GM12875 (cell line): ENCODE measurements at regions not wholly inside any gene's neighbourhood (a gene's known extent, or its start where the extent isn't known, plus 50 kb on each side); places are given as distances from the start of the nearest gene placed in this dataset.

ENCODE experiments used
- H3K4me3 ChIP-seq: one replicate; pipeline ENCODE4 v1.5.1; 2011; ENCODE audit warnings: low read depth, low read length, control low read depth
- CTCF ChIP-seq: IDR thresholded peaks from 2 replicates; pipeline ENCODE4 v1.5.1; 2011; ENCODE audit warnings: low read depth, mild to moderate bottlenecking, control low read depth, inconsistent platforms, low read length, moderate library complexity, borderline replicate concordance; ENCODE audit not compliant: insufficient read depth

GRCh38 chr14:71301611-71302010, 394.4 kb downstream of the PCNX1 start:
- no peak for TF ChIP-seq CTCF
- H3K4me3 ChIP-seq, result no peak overlapping the region

- no peak for TF ChIP-seq CTCF
- H3K4me3 ChIP-seq, result no peak overlapping the region
Observed at GRCh38 chr14:71304690-71305089, 397.4 kb downstream of the PCNX1 start.

- no peak for TF ChIP-seq CTCF
Observed at GRCh38 chr14:71308671-71309070, 401.4 kb downstream of the PCNX1 start.

GRCh38 chr14:71309756-71310155, 402.5 kb downstream of the PCNX1 start:
- H3K4me3 ChIP-seq, result no peak overlapping the region
- no peak for TF ChIP-seq CTCF

More at GRCh38 chr14:71308671-71309070, 401.4 kb downstream of the PCNX1 start:
- no peak overlapping the region for H3K4me3 ChIP-seq

GRCh38 chr14:71311061-71311460, 403.8 kb downstream of the PCNX1 start:
- TF ChIP-seq CTCF, result no peak
- H3K4me3 ChIP-seq, result no peak overlapping the region

- TF ChIP-seq CTCF, result no peak
- no peak overlapping the region for H3K4me3 ChIP-seq
Observed at GRCh38 chr14:71314717-71315116, 407.5 kb downstream of the PCNX1 start.

GRCh38 chr14:71317385-71318096, 410.3 kb downstream of the PCNX1 start:
- H3K4me3 ChIP-seq, result no peak overlapping the region
- TF ChIP-seq CTCF, result no peak
